SK-N-SH treated with all-trans-retinoic acid at 6 μM for 48 hours (cell line): ENCODE measurements at regions not wholly inside any gene's neighbourhood (a gene's known extent, or its start where the extent isn't known, plus 50 kb on each side); places are given as distances from the start of the nearest gene placed in this dataset.

Source experiments
- ARNTL ChIP-seq: fragments of 450-650 bp; formaldehyde crosslinking; IDR thresholded peaks from 2 replicates; pipeline ENCODE4 v1.5.0; 2020; ENCODE audit warnings: low read depth, mild to moderate bottlenecking, moderate library complexity, borderline replicate concordance
- ZFP30 ChIP-seq: fragments of 450-650 bp; formaldehyde crosslinking; IDR thresholded peaks from 2 replicates; pipeline ENCODE4 v1.5.0; 2022; ENCODE audit warnings: mild to moderate bottlenecking, moderate library complexity
- TF ChIP-seq, protein P1 (sequence below): fragments of 250-450 bp; sonication (Bioruptor Pico); IDR thresholded peaks from 2 replicates; pipeline ENCODE4 v1.5.1; 2020; ENCODE audit warnings: low read depth, mild to moderate bottlenecking, moderate library complexity

DNA sequence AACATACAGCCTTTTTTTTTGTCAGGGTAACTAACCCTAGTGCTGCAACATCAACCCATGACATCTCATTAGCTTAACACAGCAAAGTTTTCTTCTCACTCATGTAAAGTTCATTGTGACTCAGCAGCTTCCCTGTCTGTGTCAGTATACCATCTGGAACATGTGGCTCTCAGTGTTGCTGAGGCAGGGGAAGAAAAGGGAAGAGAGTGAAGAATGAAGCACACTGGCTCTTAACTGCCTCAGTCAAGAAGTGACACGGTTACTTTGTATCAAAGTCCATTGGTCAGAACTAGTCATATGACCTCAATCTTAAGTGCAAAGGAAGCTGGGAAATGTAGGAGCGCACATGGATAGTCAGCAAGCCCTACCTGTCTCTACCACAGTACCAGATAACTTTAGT is 185.0 kb upstream of the ELL2 start:
- TF ChIP-seq, protein P1, sequence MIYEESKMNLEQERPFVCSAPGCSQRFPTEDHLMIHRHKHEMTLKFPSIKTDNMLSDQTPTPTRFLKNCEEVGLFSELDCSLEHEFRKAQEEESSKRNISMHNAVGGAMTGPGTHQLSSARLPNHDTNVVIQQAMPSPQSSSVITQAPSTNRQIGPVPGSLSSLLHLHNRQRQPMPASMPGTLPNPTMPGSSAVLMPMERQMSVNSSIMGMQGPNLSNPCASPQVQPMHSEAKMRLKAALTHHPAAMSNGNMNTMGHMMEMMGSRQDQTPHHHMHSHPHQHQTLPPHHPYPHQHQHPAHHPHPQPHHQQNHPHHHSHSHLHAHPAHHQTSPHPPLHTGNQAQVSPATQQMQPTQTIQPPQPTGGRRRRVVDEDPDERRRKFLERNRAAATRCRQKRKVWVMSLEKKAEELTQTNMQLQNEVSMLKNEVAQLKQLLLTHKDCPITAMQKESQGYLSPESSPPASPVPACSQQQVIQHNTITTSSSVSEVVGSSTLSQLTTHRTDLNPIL (CRISPR knock-in tag) = no peak
- no peak for TF ChIP-seq ARNTL (CRISPR knock-in tag)
- no peak for TF ChIP-seq ZFP30 (CRISPR knock-in tag)
